Stimulated activated CD4-positive, alpha-beta T cell treated with anti-CD3 and anti-CD28 coated beads, Interleukin-1b, Interleukin-23, amount 100 ng/mL, for 1 hour (primary cell): ENCODE measurements at regions not wholly inside any gene's neighbourhood (a gene's known extent, or its start where the extent isn't known, plus 50 kb on each side); places are given as distances from the start of the nearest gene placed in this dataset.

Experiments used
- DNase-seq, 2 donors: peaks; one replicate each; pipeline ENCODE4 v3.0.0-alpha.2; 2020; ENCODE audit warnings: low read depth in 2 of 2

DNA sequence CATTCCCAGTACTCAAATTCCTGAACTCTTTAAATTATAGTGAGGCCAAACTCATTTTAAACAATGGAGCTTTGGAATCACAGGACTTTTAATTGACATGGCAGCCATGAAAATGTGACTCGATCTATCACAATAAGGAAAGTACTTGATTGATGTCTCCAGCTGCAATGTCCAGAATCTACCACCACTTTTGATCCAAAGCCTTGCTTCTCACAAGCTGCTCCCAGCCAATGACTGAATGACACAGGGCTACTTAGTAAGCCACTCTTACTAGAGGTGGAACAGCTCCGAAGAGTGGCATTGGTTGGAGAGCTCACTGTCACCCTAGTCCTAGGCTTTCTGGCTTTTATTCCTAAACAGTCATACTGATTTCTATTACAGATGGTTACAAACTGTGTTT, 270.1 kb downstream of the IRS1 start:
- DNase-seq = no peak

DNA sequence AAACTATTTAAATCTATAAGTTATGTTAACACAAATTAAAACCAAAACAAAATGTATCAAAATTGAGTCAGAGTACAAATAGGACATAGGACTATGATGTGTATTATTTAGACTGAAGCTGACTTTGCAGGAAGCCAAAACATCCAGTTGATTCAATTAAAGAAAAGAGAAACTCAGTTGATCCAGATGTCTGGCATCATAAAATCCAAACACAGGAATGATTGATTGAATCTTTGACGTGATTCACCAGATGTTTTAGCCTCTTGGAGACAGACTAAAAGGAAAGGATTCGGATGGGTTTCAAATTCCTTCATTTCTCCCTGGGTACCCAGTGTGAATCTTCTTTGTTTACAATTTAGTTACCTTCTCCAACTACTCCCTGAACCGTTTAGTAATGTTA, 272.9 kb downstream of the IRS1 start:
- DNase-seq = no peak

DNA sequence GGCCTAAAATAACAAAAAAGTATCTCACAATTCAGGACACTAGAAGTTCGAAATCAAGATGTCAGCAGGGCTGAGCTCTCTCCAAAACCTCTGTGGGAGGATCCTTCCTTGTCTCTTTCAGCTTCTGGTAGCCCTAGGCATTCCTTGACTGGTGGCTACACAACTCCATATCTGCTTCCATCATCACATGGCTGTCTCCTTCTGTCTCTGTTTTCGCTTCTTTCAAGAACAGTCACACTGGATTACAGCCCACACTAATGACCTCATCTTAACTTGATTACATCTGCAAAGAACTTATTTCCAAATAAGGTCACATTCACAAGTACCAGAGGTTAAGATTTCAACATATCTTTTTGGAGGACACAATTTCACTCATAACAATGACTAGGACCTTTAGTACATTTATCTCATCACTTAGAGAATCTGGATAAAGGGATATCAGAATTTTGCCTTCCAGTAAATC, 275.2 kb downstream of the IRS1 start:
- no peak for DNase-seq

DNA sequence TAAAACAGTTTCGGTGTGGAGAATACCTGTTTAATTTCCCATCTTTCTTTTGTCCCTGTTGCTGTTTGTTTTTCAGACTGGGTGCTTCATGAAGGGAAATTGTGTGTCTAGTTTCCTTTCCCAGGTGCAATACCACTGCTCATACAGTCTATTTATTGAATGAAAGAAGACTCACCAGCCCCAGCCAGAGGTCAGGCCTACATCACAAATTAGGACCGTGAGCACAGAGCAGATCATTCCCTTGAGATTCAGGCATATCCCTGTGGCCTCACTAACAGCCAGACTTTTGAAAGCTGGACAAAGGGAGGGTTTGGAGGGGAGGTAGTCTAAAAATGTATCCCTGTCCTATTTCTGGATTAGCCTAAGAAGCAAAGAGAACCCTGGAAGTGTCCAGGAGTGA, 278.9 kb downstream of the IRS1 start:
- DNase-seq = no peak

DNA sequence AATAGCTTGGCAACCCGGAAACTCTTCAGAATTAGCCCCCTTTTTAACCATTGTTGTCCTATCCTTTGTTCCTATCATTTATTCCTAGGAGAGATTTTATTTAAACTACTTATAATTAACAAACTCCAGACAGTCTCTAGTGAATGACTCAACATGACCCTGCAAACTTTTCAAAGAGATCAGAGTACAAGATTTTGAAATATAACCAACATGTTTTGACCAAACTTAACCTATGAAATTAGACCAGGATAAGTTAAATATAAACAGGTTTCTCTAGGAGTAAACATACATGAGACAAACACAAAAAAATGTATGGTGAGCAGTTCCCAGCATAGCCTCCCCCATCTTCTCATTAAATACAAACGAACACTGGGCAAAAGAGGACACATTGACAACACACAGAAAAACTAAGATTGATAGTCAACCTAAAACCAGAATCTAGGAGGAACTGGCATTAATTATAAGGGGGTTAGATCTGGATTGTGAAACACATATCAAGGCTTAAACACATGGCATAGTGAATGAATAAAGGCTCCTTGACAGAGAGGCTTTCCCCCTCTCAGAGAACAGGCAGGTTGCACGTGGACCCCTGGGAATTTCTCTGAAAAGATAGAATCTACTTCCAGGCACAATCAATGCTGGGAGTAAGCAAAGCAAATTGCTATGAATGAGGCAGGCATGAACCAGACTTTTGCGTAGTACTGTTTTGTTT, 284.1 kb downstream of the IRS1 start:
- DNase-seq = no peak

DNA sequence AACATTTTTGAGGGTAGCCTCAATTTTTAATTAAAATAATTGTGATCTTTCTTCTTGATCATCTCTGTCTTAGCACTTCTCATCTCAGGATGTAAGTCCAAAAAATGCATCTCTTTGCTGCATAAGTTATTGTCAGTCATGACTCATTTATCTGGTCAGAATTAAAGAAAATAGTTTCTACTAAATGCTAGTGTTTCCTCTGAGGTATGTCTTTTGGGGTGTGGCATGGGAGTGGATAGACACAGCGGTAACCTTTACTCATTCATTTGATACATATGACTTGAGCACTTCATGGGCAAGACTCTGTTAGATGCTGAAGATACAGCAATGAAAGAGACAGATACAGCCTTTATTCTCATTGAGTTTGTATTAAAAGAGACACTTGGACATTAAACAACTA, 284.7 kb downstream of the IRS1 start:
- DNase-seq = no peak

DNA sequence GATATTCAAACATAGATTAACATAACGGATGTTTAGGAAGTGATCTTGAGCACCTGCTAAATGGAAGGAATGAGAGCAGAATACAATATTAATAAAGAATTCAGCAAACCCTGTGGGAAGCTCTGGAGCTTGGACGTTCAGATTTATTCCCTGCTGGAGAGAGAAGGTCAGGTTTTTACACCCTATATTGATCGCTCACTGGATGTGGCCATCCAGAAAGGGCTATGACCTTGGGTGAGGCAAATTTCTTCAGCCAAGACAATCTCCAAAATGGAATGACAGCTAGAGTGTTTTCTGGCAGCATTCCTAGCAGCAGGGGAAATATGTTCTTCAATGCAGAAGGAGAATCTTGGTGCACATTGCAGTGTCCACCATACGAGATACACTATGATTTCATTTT, 288.3 kb downstream of the IRS1 start:
- no peak for DNase-seq

DNA sequence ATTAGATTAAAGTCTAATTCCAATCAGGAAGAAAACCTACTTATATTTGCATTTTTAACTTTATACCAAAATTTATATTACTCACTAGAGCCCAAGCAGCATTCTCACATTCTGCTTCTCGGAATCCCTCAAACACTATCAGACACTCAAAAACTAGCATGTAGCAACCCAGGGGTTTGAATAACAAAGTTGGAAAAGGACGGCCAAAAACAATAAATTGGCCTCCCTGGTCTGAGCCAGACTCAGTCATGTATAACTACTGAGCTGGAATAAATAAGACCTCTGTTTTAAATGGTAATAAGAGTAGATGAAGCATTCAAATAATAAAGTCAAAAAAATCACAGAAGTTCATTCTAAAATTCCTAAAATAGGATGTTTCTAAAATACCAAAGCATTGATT, 290.9 kb downstream of the IRS1 start:
- DNase-seq = no peak

DNA sequence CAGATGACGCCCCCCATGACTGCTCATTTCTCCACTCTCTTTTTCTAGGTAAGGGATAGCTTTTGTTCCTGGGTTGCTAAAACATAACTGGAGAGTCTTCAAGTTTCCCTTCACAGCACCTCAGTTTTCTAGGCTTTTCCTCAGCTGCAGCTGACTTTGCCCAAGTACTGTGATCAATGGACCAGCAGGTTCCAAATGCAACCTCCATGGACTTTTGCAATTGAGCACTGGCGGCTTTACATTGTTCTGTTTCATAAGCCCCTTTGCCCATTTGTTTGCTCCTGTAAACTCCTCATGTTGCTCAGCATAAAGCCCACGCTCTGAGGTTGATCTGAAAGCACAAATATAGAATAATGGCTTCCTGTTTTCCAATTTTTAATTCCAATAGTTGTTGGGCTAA, 291.6 kb downstream of the IRS1 start:
- DNase-seq = no peak

DNA sequence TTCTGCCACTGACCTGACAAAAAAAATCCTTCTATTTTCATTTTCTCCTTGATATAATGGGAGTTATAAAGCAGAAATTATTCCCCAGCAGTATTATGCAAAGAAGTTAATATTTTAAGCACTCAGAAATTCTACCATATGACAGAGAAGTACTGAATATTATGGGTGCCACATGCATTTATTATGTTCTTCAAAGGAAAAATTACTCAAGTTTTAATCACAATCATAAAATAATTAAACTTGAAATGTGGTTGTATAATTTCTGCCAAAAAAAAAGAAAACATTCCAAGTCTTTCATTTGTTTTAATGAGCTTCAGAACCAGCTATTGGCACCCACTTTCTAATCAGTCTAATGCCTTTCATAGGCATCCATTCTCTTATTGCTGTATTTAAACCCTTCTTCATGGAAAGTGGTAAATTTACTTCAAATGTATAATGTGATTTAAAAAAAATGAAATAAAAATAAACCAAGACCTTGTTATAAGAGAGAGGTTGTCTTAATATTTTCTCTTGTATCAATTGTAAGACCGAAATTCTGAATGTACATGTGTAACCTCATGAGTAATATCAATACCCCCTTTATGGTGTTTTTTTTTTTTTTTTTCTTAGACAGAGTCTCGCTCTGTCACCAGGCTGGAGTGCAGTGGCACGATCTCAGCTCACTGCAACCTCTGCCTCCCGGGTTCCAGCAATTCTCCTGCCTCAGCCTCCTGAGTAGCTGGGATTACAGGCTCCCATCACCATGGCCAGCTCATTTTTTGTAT, 302.3 kb downstream of the IRS1 start:
- DNase-seq = no peak

DNA sequence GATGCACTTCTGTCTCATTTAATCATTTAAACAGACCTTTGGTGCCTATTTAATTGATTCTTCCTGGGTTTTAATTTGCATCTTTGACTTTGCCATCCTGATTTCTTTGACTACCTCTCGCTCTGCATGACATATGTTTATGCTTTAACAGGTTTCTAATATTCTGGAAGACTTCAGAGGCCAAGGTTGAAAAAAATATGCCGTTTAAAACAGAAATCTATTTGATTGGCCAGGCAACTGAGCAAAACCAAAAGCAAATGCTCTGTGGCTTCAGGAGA, 303.4 kb downstream of the IRS1 start:
- no peak for DNase-seq

DNA sequence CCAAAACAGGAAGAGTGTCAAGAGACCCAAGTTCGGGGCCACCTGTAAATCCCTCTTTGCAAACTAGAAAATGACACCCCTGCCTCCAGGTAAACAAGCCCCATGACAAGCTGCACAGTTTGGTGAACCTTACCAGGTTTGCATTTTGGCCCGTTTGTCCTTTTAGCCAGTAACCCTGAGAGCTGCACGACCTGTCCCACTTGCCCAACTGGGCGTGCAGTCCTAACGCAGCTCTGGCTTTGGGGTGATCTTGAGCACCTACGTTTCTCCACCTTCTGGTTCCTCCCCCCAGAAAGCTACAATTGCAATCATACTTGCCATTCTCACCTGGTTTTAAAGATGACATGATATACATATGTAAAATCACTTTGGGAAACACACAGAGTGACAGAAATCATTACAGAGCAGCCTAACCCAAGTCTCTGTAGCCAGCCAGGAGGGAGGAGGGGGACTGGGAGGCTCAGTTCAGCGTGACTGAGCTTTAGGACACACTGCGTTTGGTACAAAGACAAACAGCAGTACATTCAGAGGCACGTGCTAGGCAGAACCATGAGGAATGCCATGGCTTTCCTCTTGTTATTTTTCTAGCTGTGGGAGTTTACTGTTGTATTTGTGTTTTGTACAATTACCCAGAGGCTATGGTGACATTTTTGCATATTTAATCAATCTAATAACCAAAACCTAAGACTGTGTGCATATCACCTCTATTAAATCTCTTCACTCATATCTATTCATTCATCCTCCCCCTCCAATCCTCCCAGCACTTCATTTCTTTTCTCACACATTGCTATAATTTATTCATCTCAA, 304.0 kb downstream of the IRS1 start:
- no peak for DNase-seq

DNA sequence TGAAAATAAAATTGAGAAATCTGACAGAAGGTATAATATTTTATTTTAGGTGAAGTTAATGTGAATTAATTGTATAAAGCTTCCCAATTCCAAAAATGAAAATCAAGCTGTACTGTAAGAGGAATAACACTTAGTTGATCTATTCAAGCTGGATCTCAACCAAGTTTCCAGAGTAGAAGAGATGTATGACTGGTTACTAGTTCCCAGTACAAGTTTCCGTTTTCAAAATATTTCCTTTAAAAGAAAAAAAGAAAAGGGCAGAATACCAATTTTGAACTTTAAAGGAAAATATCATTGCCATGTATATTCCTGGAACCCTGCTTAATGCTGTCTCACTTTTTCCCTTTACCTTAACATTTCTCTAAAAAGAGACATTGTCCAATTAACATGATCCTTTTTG, 308.5 kb downstream of the IRS1 start:
- DNase-seq = no peak

DNA sequence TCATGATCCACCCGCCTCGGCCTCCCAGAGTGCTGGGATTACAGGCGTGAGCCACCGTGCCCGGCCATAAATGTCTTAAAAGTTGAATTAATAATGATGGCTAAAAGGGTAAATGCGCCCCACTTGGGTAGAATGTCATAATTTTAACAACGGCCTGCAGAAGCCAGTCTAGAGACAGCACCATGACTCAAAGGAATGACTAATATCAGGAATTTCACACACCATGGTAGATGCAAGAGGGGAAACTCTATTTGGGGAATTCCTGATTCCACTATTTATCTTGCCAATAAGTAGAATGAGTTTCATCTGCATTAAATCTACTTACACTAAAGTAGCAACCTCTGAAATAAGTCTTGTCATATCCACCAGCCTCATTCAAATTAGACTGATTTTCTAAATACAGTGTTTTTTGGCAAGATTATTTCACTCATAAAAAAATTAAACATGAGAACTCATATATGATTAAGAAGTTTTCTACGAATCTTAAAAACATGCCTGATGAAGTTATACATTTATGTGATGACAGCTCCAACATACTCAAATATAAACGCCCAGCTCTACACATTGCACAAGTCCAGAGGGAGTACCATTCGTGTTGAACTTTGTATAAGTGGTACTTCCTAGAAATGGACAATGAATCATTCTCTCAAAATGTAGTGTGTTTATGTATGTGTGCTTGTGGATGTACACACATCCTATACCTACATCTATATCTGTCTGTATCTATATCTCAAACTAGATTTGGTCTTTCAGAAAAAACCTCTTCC, 309.7 kb downstream of the IRS1 start:
- DNase-seq = no peak

DNA sequence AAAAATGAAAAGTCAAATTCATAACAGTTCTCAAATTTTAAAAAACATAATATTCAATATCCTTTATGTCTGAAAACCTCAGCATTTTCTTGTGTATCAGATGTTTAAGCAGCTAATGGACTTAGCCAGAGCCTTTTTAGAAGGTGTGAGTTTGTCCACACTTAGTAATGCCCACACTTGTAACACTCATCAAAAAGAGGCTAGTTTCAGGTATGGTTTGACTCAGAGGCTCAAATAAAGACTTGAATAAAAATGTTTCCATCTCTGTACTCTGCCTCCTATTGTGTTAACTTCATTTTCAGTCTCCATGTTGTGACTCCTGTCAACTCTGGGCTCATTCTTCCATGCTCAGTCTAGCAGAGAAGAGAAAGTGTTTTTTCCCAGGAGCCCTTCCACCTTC, 311.6 kb downstream of the IRS1 start:
- no peak for DNase-seq

DNA sequence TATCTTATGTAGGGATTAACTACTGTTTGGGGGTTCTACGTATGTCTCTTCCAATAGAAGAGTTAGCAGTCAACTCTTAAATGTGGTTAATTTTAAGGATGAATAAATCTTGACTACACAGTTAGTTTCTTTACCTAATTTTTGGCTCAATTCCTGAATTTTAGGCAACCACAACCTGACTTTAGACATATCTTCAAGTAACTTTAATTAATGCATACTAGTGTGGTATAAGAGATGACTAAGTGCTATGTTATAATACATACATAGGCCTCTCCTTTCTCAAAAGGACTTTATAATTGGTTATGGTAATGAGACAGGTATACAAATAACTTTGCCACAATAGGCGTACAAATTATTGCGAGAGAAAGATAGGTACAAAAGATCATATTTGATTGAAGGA, 312.0 kb downstream of the IRS1 start:
- no peak for DNase-seq

DNA sequence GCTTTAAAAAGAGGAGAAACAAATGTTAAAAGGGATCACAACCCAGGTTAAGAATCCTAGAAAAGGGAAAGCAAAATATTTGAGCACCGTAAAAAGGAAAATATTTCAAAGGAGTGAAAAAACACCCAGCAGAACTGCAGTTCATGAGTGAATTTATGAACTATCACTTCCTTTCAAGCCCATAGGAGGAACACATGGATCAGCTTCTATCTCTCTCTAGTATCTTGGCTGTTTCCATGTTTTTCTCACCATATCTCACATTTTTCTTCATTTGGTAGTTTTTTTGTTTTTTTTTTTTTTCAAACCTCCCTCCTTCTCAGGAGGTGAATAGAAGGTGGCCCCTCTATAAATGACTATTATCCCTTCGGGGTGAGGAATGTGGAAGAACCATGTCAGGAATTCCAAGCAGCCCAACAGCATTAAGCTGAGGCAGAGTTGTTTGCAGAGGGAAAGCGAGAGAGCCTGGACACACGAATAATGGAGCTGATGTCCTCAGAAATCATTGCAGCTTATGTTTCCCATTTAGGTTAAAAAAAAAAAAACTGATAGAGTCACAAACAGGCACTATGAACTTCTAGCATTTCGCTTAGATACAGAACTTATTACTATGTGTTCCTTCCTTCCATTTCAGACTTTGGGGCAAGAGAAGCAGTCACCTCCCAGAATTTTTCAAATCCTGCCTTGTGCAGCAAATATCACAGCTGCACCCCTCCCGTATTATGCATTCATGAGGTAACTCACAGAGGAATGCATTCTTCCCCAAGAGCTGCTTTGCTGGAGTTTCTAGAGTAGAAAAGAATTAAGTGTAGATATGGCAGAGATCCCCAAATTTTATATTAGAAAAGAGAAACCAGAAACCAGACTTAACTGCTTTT, 315.6 kb downstream of the IRS1 start:
- no peak for DNase-seq

DNA sequence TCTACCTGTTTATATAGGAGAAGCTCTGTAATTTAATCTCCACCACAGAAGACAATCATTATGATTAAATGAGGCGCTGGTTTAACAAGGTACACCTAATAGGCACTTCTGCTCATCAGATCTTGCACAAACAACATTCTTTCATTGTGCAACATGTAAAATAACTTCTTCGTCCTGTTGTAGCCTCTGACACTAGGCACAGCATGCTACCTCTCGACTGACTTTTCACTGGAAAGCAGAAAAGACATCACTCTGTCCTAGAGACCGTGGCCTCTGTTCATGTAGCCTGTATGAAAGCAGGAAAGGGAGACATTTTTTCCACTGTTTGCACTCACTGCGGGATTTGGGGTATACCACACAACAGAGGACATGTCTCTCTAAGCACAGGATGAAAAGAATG, 316.5 kb downstream of the IRS1 start:
- no peak for DNase-seq

DNA sequence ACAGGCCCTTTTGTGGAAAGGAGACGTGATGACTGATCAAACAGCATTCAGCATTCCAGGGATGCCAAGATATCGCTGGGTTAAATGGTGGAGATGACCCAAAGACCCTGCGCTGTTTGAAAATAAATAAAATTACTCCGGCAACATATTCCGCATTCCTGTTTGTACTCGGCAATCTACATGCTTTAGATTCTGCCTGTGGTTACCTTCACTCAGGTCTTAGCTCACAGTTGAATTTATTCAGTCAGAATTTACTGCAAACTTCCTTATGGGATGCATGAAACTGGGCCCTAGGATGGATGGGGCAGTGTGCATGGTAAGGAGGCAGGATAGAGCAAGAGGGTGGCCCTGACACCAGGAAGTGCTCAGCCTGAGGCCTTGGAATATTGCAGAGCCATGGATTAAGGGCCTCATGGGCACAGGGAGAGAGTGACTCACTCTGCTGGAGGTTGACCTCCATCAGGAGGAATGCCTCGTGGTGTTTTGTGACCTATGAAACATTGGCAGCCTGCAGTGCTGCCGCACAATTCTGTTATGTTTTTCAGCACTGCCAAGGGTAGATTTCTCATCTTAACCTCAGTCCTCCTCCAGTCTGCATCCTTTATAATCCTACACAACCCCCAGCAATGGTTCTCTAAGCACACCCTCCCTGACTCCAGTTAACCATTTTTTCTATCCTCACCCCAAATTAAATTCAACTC, 321.4 kb downstream of the IRS1 start:
- DNase-seq = no peak
